Ovary (tissue), 7 donors: ENCODE measurements at regions not wholly inside any gene's neighbourhood (a gene's known extent, or its start where the extent isn't known, plus 50 kb on each side); places are given as distances from the start of the nearest gene placed in this dataset.

Experiments used
- DNase-seq, 5 donors: peaks; one replicate each; pipeline ENCODE4 v3.0.0-alpha.2; 2019 to 2020
- H3K27ac ChIP-seq, 2 donors: fragments of 200-600 bp; one replicate each; pipeline versions ENCODE4 v1.5.1 to v1.8.0; 2019 to 2022
- H3K27me3 ChIP-seq: fragments of 200-600 bp; one replicate; pipeline ENCODE4 v1.8.0; 2022
- H3K36me3 ChIP-seq: fragments of 200-600 bp; sonication (generic); one replicate; pipeline ENCODE4 v1.5.1; 2019
- H3K4me1 ChIP-seq: one replicate; pipeline ENCODE4 v1.8.1; 2013; ENCODE audit warnings: mild to moderate bottlenecking, moderate library complexity; ENCODE audit not compliant: insufficient read depth
- H3K4me3 ChIP-seq: fragments of 200-600 bp; sonication (generic); one replicate; pipeline ENCODE4 v1.5.1; 2017
- H3K9me3 ChIP-seq, 2 donors: fragments of 200-600 bp in 1 of 2; sonication (generic) in 1 of 2; one replicate each; pipeline versions ENCODE4 v1.5.1 to v1.8.1; 2013 to 2019; ENCODE audit warnings: mild to moderate bottlenecking in 1 of 2, moderate library complexity in 1 of 2
- EP300 ChIP-seq: sonication (generic); formaldehyde crosslinking; IDR thresholded peaks from one replicate; pipeline ENCODE4 v1.6.1; 2017; ENCODE audit warnings: antibody characterized with exemption
- POLR2A ChIP-seq: fragments of 450-650 bp; IDR thresholded peaks from one replicate; pipeline ENCODE4 v1.6.1; 2017; ENCODE audit warnings: antibody characterized with exemption, mild to moderate bottlenecking, moderate library complexity
- WGBS, 3 donors: extraction: QIAGEN DNeasy Blood & Tissue Kit in 1 of 3; methylation state at CpG; one replicate each; pipeline versions ENCODE4 v1.1.5 to v1.1.7; 2013 to 2017; 5-methylcytosine and 5-hydroxymethylcytosine counted together
- intact Hi-C, 4 donors: fragments of 100-400 bp; cut with DNase I; formaldehyde crosslinking; loops; one replicate each; pipeline versions ENCODE4 v1.11.0 to v1.15.1; 2022 to 2023
- TF ChIP-seq, protein P1 (sequence below), 3 donors: fragments of 450-650 bp in 2 of 3; fragments of 200-600 bp in 1 of 3; IDR thresholded peaks; one replicate each; pipeline versions ENCODE4 v1.5.1 to v1.8.0; 2016 to 2022; ENCODE audit warnings: antibody characterized with exemption in 3 of 3, mild to moderate bottlenecking in 1 of 3
- donor health status: DM: no; HTN: no; CAD: no; lungs with moderate emphysema.
- donor health status: DM: no; HTN: no; CAD: no.
- donor health status: Bipolar disorder and iron deficiency.
- donor health status: DM: no; HTN: no; CAD: no.
- donor health status: DM: yes; HTN: yes; CAD: no.

GRCh38 chr20:22462975-22463914, 121.1 kb downstream of the FOXA2 start:
- H3K27ac ChIP-seq = no peak overlapping the region
- WGBS, 3 donors = 34 to 49% (median 46%) methylated on average over 11 of the region's 11 CpGs
- H3K9me3 ChIP-seq = no peaks in the 10 kb centered on the region
- no peak for DNase-seq
- no peaks in the 10 kb centered on the region for H3K36me3 ChIP-seq
- no peaks in the 10 kb centered on the region for H3K4me1 ChIP-seq
- H3K27me3 ChIP-seq = no peaks in the 10 kb centered on the region
- TF ChIP-seq POLR2A (no peak), EP300 (no peak)
- TF ChIP-seq, protein P1, sequence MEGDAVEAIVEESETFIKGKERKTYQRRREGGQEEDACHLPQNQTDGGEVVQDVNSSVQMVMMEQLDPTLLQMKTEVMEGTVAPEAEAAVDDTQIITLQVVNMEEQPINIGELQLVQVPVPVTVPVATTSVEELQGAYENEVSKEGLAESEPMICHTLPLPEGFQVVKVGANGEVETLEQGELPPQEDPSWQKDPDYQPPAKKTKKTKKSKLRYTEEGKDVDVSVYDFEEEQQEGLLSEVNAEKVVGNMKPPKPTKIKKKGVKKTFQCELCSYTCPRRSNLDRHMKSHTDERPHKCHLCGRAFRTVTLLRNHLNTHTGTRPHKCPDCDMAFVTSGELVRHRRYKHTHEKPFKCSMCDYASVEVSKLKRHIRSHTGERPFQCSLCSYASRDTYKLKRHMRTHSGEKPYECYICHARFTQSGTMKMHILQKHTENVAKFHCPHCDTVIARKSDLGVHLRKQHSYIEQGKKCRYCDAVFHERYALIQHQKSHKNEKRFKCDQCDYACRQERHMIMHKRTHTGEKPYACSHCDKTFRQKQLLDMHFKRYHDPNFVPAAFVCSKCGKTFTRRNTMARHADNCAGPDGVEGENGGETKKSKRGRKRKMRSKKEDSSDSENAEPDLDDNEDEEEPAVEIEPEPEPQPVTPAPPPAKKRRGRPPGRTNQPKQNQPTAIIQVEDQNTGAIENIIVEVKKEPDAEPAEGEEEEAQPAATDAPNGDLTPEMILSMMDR (IDR thresholded peaks at IDR 0.05) = no peak
- intact Hi-C loops = no loop called here
- no peak overlapping the region for H3K4me3 ChIP-seq

- no peak for DNase-seq
- intact Hi-C loops = no loop called here
- WGBS, 3 donors = 86 to 93% (median 86%) methylated on average over 2 of the region's 2 CpGs
- Histone ChIP-seq H3K36me3 (no peaks in the 10 kb centered on the region), H3K4me3 (no peak overlapping the region), H3K9me3 (no peaks in the 10 kb centered on the region), H3K27ac (no peak overlapping the region), H3K4me1 (no peaks in the 10 kb centered on the region), H3K27me3 (no peaks in the 10 kb centered on the region)
- TF ChIP-seq, protein P1 (IDR thresholded peaks at IDR 0.05) = no peak
- TF ChIP-seq EP300 = no peak
- TF ChIP-seq POLR2A = no peak
These were observed 123.6 kb downstream of the FOXA2 start for GRCh38 chr20:22460803-22461202.

- Histone ChIP-seq H3K4me1 (no peaks in the 10 kb centered on the region), H3K4me3 (no peak overlapping the region), H3K9me3 (no peaks in the 10 kb centered on the region), H3K27ac (no peak overlapping the region), H3K27me3 (no peaks in the 10 kb centered on the region), H3K36me3 (no peaks in the 10 kb centered on the region)
- intact Hi-C loops = no loop called here
- WGBS, 3 donors = 70 to 92% (median 75%) methylated on average over 1 of the region's 1 CpG
- no peak for DNase-seq
- TF ChIP-seq POLR2A (no peak), EP300 (no peak)
- TF ChIP-seq, protein P1 (IDR thresholded peaks at IDR 0.05) = no peak
These were observed 124.1 kb downstream of the FOXA2 start for GRCh38 chr20:22460231-22460630.

GRCh38 chr20:22459754-22460153, 124.6 kb downstream of the FOXA2 start:
- intact Hi-C loops = no loop called here
- TF ChIP-seq EP300 = no peak
- no peak overlapping the region for H3K27ac ChIP-seq
- no peaks in the 10 kb centered on the region for H3K36me3 ChIP-seq
- DNase-seq = no peak
- no peaks in the 10 kb centered on the region for H3K9me3 ChIP-seq
- H3K4me1 ChIP-seq = no peaks in the 10 kb centered on the region
- no peak overlapping the region for H3K4me3 ChIP-seq
- no peaks in the 10 kb centered on the region for H3K27me3 ChIP-seq

- intact Hi-C loops = no loop called here
- no peak overlapping the region for H3K27ac ChIP-seq
- no peaks in the 10 kb centered on the region for H3K4me1 ChIP-seq
- WGBS, 3 donors = 36 to 41% (median 37%) methylated on average over 3 of the region's 3 CpGs
- no peaks in the 10 kb centered on the region for H3K9me3 ChIP-seq
- DNase-seq = no peak
- H3K27me3 ChIP-seq = no peaks in the 10 kb centered on the region
- TF ChIP-seq EP300 (no peak), POLR2A (no peak)
- TF ChIP-seq, protein P1 (IDR thresholded peaks at IDR 0.05) = no peak
- H3K4me3 ChIP-seq = no peak overlapping the region
- no peaks in the 10 kb centered on the region for H3K36me3 ChIP-seq
These were observed 128.3 kb downstream of the FOXA2 start for GRCh38 chr20:22456109-22456508.
